ENCODE measurements at regions not wholly inside any gene's neighbourhood (a gene's known extent, or its start where the extent isn't known, plus 50 kb on each side); places are given as distances from the start of the nearest gene placed in this dataset.
"Not testable (repeated sequence)": the region's sequence is repeated elsewhere in the genome, so short reads cannot be mapped to it uniquely, and the experiment has no call there.

- DNase-seq (ENCODE audit: low spot score) (no peak), ATAC-seq (no peak)
- ChIA-PET POLR2A (no interaction called here), CTCF (no interaction called here)
- no peaks in the 10 kb centered on the region for H3K27me3 Mint-ChIP-seq (ENCODE audit: low read depth)
- no peak overlapping the region for H3K4me3 Mint-ChIP-seq
- peaks cover 24% of the 10 kb centered on the region for H3K4me1 Mint-ChIP-seq
- H3K27ac Mint-ChIP-seq, result no peak overlapping the region
- peaks cover 8% of the 10 kb centered on the region for H3K9me3 Mint-ChIP-seq
- TF ChIP-seq MAX (CRISPR knock-in tag; IDR thresholded peaks at IDR 0.05) (no peak), ZNF219 (CRISPR knock-in tag; IDR thresholded peaks at IDR 0.05; ENCODE audit: borderline replicate concordance) (no peak), EMX1 (CRISPR knock-in tag; IDR thresholded peaks at IDR 0.05) (no peak), RORB (CRISPR knock-in tag; IDR thresholded peaks at IDR 0.05) (no peak), ZNF671 (CRISPR knock-in tag; IDR thresholded peaks at IDR 0.05) (no peak), ZNF423 (CRISPR knock-in tag; IDR thresholded peaks at IDR 0.05) (no peak), KAT7 (CRISPR knock-in tag; IDR thresholded peaks at IDR 0.05; ENCODE audit: borderline replicate concordance) (no peak)
- TF ChIP-seq, protein P1, sequence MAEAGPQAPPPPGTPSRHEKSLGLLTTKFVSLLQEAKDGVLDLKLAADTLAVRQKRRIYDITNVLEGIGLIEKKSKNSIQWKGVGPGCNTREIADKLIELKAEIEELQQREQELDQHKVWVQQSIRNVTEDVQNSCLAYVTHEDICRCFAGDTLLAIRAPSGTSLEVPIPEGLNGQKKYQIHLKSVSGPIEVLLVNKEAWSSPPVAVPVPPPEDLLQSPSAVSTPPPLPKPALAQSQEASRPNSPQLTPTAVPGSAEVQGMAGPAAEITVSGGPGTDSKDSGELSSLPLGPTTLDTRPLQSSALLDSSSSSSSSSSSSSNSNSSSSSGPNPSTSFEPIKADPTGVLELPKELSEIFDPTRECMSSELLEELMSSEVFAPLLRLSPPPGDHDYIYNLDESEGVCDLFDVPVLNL (CRISPR knock-in tag; IDR thresholded peaks at IDR 0.05; ENCODE audit: borderline replicate concordance, low read depth), result no peak
- TF ChIP-seq, protein P2, sequence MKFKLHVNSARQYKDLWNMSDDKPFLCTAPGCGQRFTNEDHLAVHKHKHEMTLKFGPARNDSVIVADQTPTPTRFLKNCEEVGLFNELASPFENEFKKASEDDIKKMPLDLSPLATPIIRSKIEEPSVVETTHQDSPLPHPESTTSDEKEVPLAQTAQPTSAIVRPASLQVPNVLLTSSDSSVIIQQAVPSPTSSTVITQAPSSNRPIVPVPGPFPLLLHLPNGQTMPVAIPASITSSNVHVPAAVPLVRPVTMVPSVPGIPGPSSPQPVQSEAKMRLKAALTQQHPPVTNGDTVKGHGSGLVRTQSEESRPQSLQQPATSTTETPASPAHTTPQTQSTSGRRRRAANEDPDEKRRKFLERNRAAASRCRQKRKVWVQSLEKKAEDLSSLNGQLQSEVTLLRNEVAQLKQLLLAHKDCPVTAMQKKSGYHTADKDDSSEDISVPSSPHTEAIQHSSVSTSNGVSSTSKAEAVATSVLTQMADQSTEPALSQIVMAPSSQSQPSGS (CRISPR knock-in tag; IDR thresholded peaks at IDR 0.05; ENCODE audit: borderline replicate concordance, low read depth), result no peak
- H3K36me3 Mint-ChIP-seq, result no peaks in the 10 kb centered on the region
Observed at GRCh38 chr2:107721178-107721577, 105.5 kb upstream of the RGPD4 start.

- H3K9me3 Mint-ChIP-seq, result peaks cover 8% of the 10 kb centered on the region
- DNase-seq (ENCODE audit: low spot score) (no peak), ATAC-seq (no peak)
- ChIA-PET CTCF (no interaction called here), POLR2A (no interaction called here)
- H3K4me1 Mint-ChIP-seq, result peaks cover 24% of the 10 kb centered on the region
- no peak overlapping the region for H3K27ac Mint-ChIP-seq
- H3K27me3 Mint-ChIP-seq (ENCODE audit: low read depth), result no peaks in the 10 kb centered on the region
- no peak overlapping the region for H3K4me3 Mint-ChIP-seq
- TF ChIP-seq ZNF532 (CRISPR knock-in tag; IDR thresholded peaks at IDR 0.05; ENCODE audit: borderline replicate concordance) (no peak), MYBL2 (CRISPR knock-in tag; IDR thresholded peaks at IDR 0.05) (no peak), NFATC4 (CRISPR knock-in tag; IDR thresholded peaks at IDR 0.05) (no peak), TEAD1 (CRISPR knock-in tag; IDR thresholded peaks at IDR 0.05) (no peak), NR3C1 (CRISPR knock-in tag; conservative IDR thresholded peaks at IDR 0.05; ENCODE audit: low read depth) (no peak), ETV6 (CRISPR knock-in tag; IDR thresholded peaks at IDR 0.05) (no peak), ZBTB21 (CRISPR knock-in tag; IDR thresholded peaks at IDR 0.05; ENCODE audit: borderline replicate concordance) (no peak), ZNF263 (CRISPR knock-in tag; IDR thresholded peaks at IDR 0.05; ENCODE audit: low read depth) (no peak), JUN (CRISPR knock-in tag; IDR thresholded peaks at IDR 0.05) (no peak), OVOL2 (CRISPR knock-in tag; IDR thresholded peaks at IDR 0.05; ENCODE audit: borderline replicate concordance) (no peak)
- TF ChIP-seq, protein P3, sequence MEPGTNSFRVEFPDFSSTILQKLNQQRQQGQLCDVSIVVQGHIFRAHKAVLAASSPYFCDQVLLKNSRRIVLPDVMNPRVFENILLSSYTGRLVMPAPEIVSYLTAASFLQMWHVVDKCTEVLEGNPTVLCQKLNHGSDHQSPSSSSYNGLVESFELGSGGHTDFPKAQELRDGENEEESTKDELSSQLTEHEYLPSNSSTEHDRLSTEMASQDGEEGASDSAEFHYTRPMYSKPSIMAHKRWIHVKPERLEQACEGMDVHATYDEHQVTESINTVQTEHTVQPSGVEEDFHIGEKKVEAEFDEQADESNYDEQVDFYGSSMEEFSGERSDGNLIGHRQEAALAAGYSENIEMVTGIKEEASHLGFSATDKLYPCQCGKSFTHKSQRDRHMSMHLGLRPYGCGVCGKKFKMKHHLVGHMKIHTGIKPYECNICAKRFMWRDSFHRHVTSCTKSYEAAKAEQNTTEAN (CRISPR knock-in tag; IDR thresholded peaks at IDR 0.05), result no peak
- no peaks in the 10 kb centered on the region for H3K36me3 Mint-ChIP-seq
Observed at GRCh38 chr2:107721586-107721985, 105.1 kb upstream of the RGPD4 start.

DNA sequence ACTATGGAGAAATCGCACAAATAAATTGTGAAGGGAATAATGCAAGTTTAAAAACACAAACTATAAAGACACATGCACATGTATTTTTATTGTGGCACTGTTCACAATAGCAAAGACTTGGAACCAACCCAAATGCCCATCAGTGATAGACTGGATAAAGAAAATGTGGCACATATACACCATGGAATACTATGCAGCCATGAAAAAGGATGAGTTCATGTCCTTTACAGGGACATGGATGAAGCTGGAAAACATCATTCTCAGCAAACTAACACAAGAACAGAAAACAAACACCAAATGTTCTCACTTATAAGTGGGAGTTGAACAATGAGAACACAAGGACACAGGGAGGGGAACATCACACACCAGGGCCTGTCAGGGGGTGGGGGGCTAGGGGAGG, 100.9 kb upstream of the RGPD4 start:
- H3K9me3 Mint-ChIP-seq; H3K4me1 Mint-ChIP-seq; H3K27ac Mint-ChIP-seq; POLR2A ChIA-PET; H3K36me3 Mint-ChIP-seq; H3K27me3 Mint-ChIP-seq (ENCODE audit: low read depth); H3K4me3 Mint-ChIP-seq; ATAC-seq; DNase-seq (ENCODE audit: low spot score); CTCF ChIA-PET: not testable (repeated sequence)
